Stimulated activated memory B cell treated with anti-CD40 and anti-IgM and Interleukin-4, amounts not matched to agents 10 μg/mL and 1 μg/mL and 100 μg/mL, for 72 hours (primary cell): ENCODE measurements at regions not wholly inside any gene's neighbourhood (a gene's known extent, or its start where the extent isn't known, plus 50 kb on each side); places are given as distances from the start of the nearest gene placed in this dataset.
"Not testable (repeated sequence)": the region's sequence is repeated elsewhere in the genome, so short reads cannot be mapped to it uniquely, and the experiment has no call there.

ENCODE experiments used
- ATAC-seq: fragments of 150-1000 bp; cut with Tn5 transposase; 2 replicates; pipeline ENCODE4 v1.10.0; 2021
- H3K27ac Mint-ChIP-seq: one replicate; pipeline ENCODE4 v1.8.0; 2022; ENCODE audit warnings: mild to moderate bottlenecking, mixed read lengths
- H3K27me3 Mint-ChIP-seq: one replicate; pipeline ENCODE4 v1.8.0; 2022; ENCODE audit warnings: mixed read lengths
- H3K36me3 Mint-ChIP-seq: one replicate; pipeline ENCODE4 v1.8.0; 2022; ENCODE audit warnings: mixed read lengths
- H3K4me1 Mint-ChIP-seq: one replicate; pipeline ENCODE4 v1.8.0; 2022; ENCODE audit warnings: mixed read lengths
- H3K4me3 Mint-ChIP-seq: one replicate; pipeline ENCODE4 v1.8.0; 2022; ENCODE audit warnings: mild to moderate bottlenecking, moderate library complexity, mixed read lengths
- H3K9me3 Mint-ChIP-seq: one replicate; pipeline ENCODE4 v1.8.0; 2022; ENCODE audit warnings: mixed read lengths

- no peaks in the 10 kb centered on the region for H3K36me3 Mint-ChIP-seq
- peaks cover 14% of the 10 kb centered on the region for H3K9me3 Mint-ChIP-seq
- no peak overlapping the region for H3K27ac Mint-ChIP-seq
- no peak for ATAC-seq
- no peak overlapping the region for H3K4me3 Mint-ChIP-seq
- H3K27me3 Mint-ChIP-seq = peaks cover 34% of the 10 kb centered on the region
- H3K4me1 Mint-ChIP-seq = no peaks in the 10 kb centered on the region
Observed at GRCh38 chr22:27312565-27312964, 489.0 kb downstream of the MN1 start.

GRCh38 chr22:27312966-27313855 lies 488.3 kb downstream of the MN1 start:
- Mint-ChIP-seq H3K27ac (no peak overlapping the region), H3K9me3 (peaks cover 13% of the 10 kb centered on the region), H3K4me3 (no peak overlapping the region), H3K4me1 (no peaks in the 10 kb centered on the region), H3K36me3 (no peaks in the 10 kb centered on the region), H3K27me3 (peaks cover 34% of the 10 kb centered on the region)
- ATAC-seq = no peak

GRCh38 chr22:27314276-27314807 lies 487.2 kb downstream of the MN1 start:
- Mint-ChIP-seq H3K4me1 (no peaks in the 10 kb centered on the region), H3K36me3 (no peaks in the 10 kb centered on the region), H3K27ac (no peak overlapping the region), H3K9me3 (peaks cover 12% of the 10 kb centered on the region), H3K4me3 (no peak overlapping the region), H3K27me3 (peaks cover 27% of the 10 kb centered on the region)
- ATAC-seq = no peak

GRCh38 chr22:27315833-27316232 lies 485.7 kb downstream of the MN1 start:
- Mint-ChIP-seq H3K4me3 (no peak overlapping the region), H3K4me1 (no peaks in the 10 kb centered on the region), H3K9me3 (peaks cover 15% of the 10 kb centered on the region), H3K36me3 (no peaks in the 10 kb centered on the region), H3K27ac (no peak overlapping the region), H3K27me3 (peaks cover 33% of the 10 kb centered on the region)
- ATAC-seq = no peak

- H3K36me3 Mint-ChIP-seq = no peaks in the 10 kb centered on the region
- H3K4me1 Mint-ChIP-seq = no peaks in the 10 kb centered on the region
- H3K27ac Mint-ChIP-seq = no peak overlapping the region
- peaks cover 37% of the 10 kb centered on the region for H3K27me3 Mint-ChIP-seq
- H3K9me3 Mint-ChIP-seq = peaks cover 16% of the 10 kb centered on the region
- no peak overlapping the region for H3K4me3 Mint-ChIP-seq
- ATAC-seq = no peak
Observed at GRCh38 chr22:27317096-27317495, 484.5 kb downstream of the MN1 start.

GRCh38 chr22:27317971-27318428 lies 483.6 kb downstream of the MN1 start:
- H3K4me1 Mint-ChIP-seq = no peaks in the 10 kb centered on the region
- H3K27me3 Mint-ChIP-seq = peaks cover 46% of the 10 kb centered on the region
- no peaks in the 10 kb centered on the region for H3K36me3 Mint-ChIP-seq
- no peak overlapping the region for H3K4me3 Mint-ChIP-seq
- ATAC-seq = no peak
- no peak overlapping the region for H3K27ac Mint-ChIP-seq
- H3K9me3 Mint-ChIP-seq = peaks cover 18% of the 10 kb centered on the region

- Mint-ChIP-seq H3K27me3 (peaks cover 46% of the 10 kb centered on the region), H3K4me3 (no peak overlapping the region), H3K4me1 (no peaks in the 10 kb centered on the region), H3K36me3 (no peaks in the 10 kb centered on the region), H3K27ac (no peak overlapping the region), H3K9me3 (peaks cover 18% of the 10 kb centered on the region)
- ATAC-seq = no peak
Observed at GRCh38 chr22:27318516-27318915, 483.0 kb downstream of the MN1 start.

GRCh38 chr22:27323661-27324060 lies 477.9 kb downstream of the MN1 start:
- H3K9me3 Mint-ChIP-seq = peaks cover 12% of the 10 kb centered on the region
- ATAC-seq = no peak
- no peak overlapping the region for H3K4me3 Mint-ChIP-seq
- H3K36me3 Mint-ChIP-seq = no peaks in the 10 kb centered on the region
- peaks cover 37% of the 10 kb centered on the region for H3K27me3 Mint-ChIP-seq
- no peak overlapping the region for H3K27ac Mint-ChIP-seq
- H3K4me1 Mint-ChIP-seq = no peaks in the 10 kb centered on the region

- not testable (repeated sequence) for H3K27ac Mint-ChIP-seq, H3K4me1 Mint-ChIP-seq, H3K36me3 Mint-ChIP-seq, H3K4me3 Mint-ChIP-seq, ATAC-seq
- peaks cover 12% of the 10 kb centered on the region for H3K9me3 Mint-ChIP-seq
- peaks cover 37% of the 10 kb centered on the region for H3K27me3 Mint-ChIP-seq
Observed at GRCh38 chr22:27324908-27325307, 476.6 kb downstream of the MN1 start.

- no peaks in the 10 kb centered on the region for H3K36me3 Mint-ChIP-seq
- no peaks in the 10 kb centered on the region for H3K4me1 Mint-ChIP-seq
- peaks cover 6% of the 10 kb centered on the region for H3K9me3 Mint-ChIP-seq
- no peak for ATAC-seq
- H3K4me3 Mint-ChIP-seq = no peak overlapping the region
- no peak overlapping the region for H3K27ac Mint-ChIP-seq
- H3K27me3 Mint-ChIP-seq = peaks cover 35% of the 10 kb centered on the region
Observed at GRCh38 chr22:27327497-27327896, 474.1 kb downstream of the MN1 start.

GRCh38 chr22:27327981-27328721 lies 473.4 kb downstream of the MN1 start:
- H3K4me1 Mint-ChIP-seq = no peaks in the 10 kb centered on the region
- no peaks in the 10 kb centered on the region for H3K36me3 Mint-ChIP-seq
- H3K9me3 Mint-ChIP-seq = peaks cover 6% of the 10 kb centered on the region
- H3K4me3 Mint-ChIP-seq = no peak overlapping the region
- H3K27ac Mint-ChIP-seq = no peak overlapping the region
- no peak for ATAC-seq
- H3K27me3 Mint-ChIP-seq = peaks cover 30% of the 10 kb centered on the region

- Mint-ChIP-seq H3K27me3 (peaks cover 29% of the 10 kb centered on the region), H3K4me3 (no peak overlapping the region), H3K9me3 (peaks cover 11% of the 10 kb centered on the region), H3K36me3 (no peaks in the 10 kb centered on the region), H3K4me1 (no peaks in the 10 kb centered on the region), H3K27ac (no peak overlapping the region)
- no peak for ATAC-seq
Observed at GRCh38 chr22:27329131-27329850, 472.3 kb downstream of the MN1 start.

GRCh38 chr22:27329966-27330645 lies 471.4 kb downstream of the MN1 start:
- Mint-ChIP-seq H3K9me3 (peaks cover 6% of the 10 kb centered on the region), H3K27ac (no peak overlapping the region), H3K36me3 (no peaks in the 10 kb centered on the region), H3K4me1 (no peaks in the 10 kb centered on the region), H3K4me3 (no peak overlapping the region), H3K27me3 (peaks cover 21% of the 10 kb centered on the region)
- no peak for ATAC-seq

- Mint-ChIP-seq H3K27ac (no peak overlapping the region), H3K4me1 (no peaks in the 10 kb centered on the region), H3K27me3 (peaks cover 21% of the 10 kb centered on the region), H3K4me3 (no peak overlapping the region), H3K9me3 (peaks cover 6% of the 10 kb centered on the region), H3K36me3 (no peaks in the 10 kb centered on the region)
- no peak for ATAC-seq
Observed at GRCh38 chr22:27331526-27332281, 469.9 kb downstream of the MN1 start.
